ENCODE measurements at regions not wholly inside any gene's neighbourhood (a gene's known extent, or its start where the extent isn't known, plus 50 kb on each side); places are given as distances from the start of the nearest gene placed in this dataset.
"Not testable (repeated sequence)": the region's sequence is repeated elsewhere in the genome, so short reads cannot be mapped to it uniquely, and the experiment has no call there.

DNA sequence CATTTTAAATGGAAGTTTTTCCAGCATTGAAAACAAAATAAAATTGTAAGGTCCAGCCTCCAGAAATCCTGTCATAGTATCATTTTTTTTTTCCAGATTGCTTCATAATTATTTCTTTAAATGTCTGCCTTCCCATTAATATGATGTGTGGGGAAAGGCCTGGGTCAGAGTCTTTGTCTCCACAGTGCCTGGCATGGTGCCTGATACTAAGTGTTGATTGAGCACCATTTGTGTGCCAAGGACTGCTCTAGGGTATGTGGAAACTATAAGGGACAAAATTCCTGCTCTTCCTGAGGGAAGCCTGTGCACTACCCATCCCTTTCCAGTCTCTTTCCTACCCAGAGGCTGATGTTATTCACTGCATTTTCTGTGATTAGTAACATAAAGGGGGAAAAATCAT, 53.1 kb upstream of the BEND4 start:
- DNase-seq, result no peak

DNA sequence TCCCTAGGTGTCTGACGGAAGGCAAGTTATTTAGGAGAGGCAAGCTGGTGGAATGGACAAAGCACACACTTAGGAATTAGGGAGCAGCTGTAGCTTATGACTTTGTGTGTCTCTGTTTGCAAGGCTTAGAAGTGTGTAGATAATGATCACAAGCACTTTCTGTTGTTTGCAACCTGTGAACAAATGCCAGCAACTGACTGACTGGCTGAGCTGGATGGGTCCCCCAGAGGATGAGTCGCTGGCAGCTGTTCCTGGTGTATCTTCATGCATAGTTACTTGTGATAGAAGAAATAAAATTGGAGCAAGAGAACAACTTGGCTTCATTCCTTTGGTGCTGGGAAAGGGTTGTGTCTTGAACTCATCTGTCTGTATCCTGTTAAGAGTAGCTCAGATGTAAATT, 64.2 kb upstream of the BEND4 start:
- no peak for DNase-seq

DNA sequence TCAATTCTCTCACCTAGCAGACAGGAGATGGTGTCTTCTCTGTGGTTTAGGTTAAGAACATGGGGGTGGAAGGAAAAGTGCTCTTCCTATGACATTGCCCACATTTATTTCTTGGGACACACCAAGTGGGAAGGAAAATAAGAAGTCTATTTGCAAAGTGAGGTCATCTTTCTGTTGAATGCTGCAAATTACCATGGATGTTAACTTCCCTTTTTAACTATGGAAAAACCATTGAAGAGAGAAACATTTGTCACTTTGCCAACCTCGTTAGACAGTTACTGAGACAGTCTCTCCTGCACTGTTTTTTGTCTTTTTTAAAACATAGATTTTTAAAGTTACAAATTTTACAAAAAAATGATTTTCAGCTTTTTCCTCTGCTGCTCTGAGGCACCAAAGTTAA, 72.8 kb upstream of the BEND4 start:
- DNase-seq, result no peak

DNA sequence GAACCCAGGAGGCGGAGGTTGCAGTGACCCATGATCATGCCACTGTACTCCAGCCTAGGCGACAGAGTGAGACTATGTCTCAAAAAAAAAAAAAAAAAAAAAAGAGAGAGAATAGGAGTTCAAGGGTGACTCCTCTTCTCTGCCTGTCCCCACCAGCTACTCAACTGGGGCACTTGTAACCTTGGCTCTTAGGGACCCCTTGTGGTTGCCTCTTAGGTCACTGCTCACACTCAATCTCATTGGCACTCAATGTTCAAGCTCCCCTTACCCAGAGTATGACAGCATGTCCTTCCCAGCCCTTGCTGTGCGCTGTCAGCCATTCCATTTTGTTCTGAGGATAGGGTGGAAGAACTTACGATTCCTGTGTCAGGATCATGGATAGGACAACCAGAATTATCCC, 82.4 kb upstream of the BEND4 start:
- DNase-seq, result no peak

DNA sequence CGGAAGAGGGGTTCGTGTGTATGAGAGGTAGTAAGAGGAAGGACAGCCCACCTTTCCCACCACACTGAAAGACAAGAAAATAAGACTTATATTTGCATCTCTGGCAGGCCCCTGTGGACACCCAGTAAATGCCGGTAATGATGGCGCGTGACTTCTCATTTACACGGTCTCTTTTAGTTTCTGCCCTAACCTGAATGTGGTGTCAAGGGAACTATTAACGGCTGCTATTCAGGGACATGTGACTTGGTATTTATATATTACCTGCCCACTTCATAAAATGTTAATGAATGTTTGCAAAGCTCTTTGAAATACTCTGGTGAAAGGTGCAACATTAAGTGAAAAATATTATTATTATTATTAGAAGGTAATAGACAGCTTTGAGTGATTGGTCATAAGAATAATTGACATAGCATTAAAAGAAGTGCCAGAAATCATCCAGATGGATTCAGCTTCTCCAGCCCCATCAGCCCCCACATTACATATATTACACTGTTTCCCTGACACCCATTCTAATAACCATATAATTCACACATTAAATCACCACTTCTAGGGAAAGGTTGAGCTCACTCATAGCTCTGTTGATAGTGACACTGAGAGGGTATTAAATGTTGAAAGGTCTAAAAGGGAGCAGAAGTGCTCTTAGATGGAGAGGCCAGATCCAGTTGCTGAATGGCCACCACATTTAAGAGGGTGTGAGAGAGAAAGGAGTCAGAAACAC, 83.0 kb upstream of the BEND4 start:
- no peak for DNase-seq

DNA sequence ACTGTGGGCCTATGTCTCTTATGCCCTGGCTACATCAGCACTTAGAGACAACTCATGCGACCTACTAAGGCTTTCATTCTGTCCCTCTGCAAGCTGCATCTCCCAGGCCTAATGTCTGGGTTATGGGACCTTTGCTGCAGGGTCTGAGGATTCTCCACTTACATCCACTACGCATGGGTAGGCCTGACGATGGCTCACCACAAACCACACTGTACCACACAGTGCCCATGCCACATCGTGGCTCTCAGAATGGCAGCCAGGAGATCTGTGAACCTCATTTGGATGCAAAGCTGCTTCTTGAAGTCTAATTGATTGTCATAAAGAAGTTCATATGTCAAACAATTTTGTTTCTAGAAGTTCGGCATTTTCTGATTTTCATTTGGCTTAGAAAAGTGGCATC, 84.6 kb upstream of the BEND4 start:
- DNase-seq, result no peak

DNA sequence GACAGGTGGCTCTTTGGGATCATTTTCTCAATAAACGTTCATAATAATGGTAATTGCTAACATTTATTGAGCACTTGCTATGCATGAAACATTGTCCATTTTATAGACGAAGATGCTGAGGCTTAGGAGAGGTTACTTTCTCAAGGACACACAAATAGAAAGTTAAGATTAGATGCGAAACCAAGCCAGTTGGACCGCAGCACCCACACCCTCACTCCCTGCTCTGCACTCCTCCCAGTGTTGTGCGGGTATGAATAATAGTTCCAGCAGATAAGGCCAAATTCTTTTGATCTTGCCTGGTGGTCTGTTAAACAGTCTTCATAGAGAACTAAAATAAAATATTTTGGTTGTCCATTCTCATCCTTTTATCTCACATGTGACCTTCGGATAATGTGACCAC, 85.0 kb upstream of the BEND4 start:
- DNase-seq, result no peak

DNA sequence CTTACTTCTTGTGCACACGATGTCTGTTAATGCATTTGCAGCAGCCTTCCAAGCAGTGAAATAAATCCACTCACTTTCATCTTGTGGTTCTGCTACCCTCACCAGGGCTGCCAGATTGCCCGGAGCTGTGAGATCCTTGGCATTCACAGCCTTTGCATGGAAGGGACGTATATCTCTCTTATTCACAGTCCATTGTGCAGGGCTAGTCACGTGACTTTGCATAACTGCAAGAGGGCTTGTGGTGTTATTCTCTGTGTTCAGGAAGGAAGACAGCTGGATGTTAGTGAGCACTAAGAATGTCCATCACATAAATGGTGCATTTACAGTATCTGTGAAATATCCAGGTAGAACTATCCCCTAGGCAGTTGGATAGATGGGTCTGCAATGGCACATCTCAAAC, 96.5 kb upstream of the BEND4 start:
- DNase-seq, result no peak

DNA sequence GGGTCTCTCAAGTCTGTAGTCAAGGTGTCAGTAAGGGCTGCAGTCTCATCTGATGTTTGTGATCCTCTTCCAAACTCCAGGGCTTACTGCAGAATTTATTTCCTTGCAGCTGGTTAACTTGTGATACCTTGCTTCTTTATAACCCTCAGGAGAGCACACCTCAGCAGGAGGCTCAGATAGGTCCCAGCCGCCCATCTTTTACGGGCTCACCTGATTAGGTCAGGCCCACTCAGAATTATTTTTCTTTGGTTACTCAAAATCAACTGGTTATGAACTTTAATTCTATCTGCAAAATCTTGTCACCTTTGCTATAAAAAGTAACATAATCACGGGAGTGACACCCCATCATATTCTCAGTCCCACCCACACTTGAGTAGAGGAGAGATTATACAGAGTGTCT, 99.9 kb upstream of the BEND4 start:
- no peak for DNase-seq

DNA sequence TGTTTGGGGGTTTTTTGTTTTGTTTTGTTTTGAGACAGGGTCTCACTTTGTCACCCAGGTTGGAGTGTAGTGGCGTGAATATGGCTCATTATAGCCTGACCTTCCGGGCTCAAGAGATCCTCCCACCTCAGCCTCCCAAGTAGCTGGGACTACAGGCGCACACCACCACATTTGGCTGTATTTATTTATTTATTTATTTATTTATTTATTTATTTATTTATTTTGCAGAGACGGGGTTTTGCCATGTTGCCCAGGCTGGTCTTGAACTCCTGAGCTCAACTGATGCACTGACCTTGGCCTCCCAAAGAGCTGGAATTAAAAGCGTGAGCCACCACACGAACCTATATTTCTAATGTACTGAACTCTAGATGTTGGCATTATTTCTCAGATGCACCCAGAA, 105.2 kb upstream of the BEND4 start:
- not testable (repeated sequence) for DNase-seq

DNA sequence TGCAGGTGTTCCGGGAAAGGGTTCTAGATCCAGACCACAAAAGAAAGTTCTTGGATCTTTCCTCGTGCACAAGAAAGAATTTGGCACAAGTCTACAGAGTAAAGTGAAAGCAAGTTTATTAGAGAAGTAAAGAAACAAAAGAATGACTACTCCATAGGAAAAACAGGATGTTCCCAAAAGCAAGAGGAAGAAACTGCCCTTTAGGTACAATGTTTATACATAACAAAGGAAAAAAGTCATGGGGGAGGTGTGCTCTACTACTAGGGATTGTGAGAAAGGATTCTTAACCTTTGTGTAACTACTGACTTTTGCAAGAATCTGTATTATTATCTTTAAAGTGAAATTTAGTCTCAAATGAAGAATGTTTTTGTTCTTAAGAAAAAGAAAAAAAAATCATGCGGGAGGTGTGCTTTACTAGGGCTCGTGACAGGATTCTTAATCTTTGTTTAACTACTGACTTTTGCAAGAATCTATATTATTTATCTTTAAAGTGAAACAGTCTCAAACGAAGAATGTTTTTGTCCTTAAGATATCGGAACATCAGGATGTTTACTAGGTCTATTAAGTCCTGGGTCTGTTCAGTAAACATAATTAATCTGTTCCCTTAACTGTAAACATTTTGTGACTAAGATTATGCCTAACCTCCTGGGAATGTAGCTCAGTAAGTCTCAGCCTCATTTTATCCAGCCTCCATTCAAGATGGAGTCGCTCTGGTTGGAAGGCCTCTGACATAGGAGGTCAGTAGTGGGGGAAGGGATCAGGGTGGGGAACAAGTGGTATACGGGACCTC, 110.4 kb upstream of the BEND4 start:
- no peak for DNase-seq

DNA sequence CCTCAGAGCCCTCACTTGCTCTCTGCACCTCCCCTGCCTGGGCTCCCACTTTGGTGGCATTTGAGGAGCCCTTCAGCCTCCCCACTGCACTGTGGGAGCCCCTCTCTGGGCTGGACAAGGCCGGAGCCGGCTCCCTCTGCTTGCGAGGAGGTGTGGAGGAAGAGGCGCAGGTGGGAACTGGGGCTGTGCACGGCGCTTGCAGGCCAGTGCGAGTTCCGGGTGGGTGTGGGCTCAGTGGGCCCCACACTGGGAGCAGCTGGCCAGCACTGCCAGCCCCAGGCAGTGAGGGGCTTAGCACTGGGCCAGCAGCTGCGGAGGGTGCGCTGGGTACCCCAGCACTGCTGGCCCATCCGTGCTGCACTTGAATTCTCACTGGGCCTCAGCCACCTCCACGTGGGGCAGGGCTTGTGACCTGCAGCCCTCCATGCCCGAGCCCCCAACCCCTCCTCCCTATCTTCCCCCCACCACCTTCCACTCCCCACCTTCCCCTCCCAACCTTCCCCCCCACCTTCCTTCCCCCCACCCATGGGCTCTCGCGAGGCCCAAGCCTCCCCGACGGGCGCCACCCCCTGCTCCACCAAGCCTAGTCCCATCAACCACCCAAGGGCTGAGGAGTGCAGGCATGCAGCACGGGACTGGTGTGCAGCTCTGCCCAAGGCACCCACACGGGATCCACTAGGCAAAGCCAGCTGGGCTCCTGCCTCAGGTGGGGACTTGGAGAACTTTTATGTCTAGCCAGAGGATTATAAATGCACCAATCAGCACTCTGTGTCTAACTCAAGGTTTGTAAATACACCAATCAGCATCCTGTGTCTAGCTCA, 113.5 kb upstream of the BEND4 start:
- DNase-seq, result no peak

DNA sequence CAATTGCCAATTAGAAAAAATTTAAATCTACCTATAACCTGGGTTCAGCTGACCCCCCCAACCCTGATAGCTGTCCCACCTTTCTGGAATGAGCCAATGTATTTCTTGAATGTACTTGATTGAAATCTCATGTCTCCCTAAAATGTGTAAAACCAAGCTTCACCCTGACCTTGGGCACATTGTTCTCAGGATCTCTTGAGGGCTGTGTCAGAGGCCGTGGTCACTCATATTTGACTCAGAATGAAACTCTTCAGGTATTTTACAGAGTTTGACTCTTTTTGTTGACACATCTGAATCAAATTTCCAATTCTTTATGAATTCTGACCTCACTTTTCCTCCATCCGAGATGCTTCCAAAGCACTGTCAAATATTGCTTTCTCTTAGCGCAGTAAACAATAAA, 115.3 kb upstream of the BEND4 start:
- no peak for DNase-seq

DNA sequence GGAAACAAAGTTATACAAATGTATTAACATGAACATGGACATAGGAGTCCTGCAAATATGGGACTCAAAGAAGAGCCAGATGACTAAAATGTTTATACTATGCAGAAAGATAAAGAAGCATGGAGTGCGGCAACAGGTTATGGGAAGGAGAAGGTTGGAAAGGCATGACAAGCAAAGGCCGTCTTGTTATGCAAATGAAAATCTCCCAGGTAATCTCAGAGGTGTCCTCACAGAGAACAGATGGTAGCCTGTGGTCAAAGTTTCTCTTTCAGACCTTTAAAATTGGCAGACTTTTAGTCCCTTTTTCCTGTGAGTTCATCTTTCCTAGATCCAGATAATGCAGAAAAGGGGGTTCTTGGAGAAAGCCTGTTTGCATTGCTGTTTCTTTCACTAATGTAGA, 116.4 kb upstream of the BEND4 start:
- no peak for DNase-seq

DNA sequence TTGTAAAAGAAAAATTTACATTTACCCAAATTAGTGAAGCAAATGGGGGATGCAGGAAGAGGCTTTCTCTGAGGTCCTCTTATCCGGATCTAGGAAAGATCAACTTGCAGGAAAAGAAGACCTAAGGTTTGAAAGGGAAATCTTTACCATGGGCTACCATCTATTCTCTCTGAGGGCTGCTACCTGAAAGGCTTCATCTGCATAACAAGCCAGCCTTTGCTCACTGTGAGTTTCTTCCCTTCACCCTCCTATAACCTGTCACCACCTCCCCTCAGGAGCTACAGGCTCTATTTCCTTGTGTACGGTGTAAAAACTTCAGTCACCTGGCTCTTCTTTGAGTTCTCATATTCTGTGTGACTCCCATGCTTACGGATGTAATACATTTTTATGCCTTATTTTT, 118.6 kb upstream of the BEND4 start:
- no peak for DNase-seq

DNA sequence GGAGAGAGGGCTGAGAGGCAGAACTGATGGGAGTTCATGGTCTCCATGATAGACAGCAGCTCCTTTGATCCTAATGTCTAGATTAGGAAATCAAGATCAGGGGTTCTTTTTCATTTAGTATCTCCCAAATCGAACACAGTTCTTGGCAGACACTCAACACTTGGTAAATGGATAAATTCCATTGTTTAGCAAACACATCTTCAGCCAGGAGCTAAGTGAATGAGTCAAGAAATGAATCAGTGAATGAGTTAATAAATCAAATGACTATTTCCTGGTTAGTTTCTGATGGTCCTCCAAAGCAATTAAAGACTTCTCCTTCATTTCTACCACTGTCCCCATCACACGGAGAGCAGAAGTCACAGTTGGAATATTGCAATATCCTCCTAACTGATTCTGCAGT, 120.0 kb upstream of the SHISA3 start:
- no peak for DNase-seq

DNA sequence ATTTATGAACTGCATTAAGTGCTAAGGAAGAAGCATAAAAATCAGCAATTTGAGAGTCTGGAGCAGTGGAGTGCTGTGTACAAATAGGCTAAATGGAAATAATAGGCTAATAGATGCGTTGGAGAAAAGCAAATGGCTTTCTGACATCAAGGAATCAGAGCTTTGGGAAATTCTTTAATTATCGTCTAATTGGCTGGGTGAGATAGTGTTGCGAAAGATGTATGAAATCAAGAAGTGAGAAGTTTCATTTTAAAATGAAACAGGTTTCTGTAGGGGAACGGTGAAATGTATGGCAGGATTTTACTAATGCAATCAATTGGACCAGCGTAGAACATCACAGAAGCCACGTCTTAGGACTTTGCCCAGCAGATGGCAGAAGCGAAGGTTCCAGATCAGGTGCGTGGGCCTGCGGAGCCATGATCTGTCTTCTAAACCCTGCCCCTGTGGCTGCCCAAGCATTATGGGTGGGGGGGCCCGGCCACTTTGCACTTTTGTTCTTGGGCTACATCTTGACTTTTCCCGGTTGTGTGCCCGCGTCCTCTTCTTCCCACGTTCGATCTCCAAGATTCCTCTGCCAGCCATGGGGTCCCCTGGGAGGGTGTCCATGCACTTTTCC, 118.5 kb upstream of the SHISA3 start:
- no peak for DNase-seq

DNA sequence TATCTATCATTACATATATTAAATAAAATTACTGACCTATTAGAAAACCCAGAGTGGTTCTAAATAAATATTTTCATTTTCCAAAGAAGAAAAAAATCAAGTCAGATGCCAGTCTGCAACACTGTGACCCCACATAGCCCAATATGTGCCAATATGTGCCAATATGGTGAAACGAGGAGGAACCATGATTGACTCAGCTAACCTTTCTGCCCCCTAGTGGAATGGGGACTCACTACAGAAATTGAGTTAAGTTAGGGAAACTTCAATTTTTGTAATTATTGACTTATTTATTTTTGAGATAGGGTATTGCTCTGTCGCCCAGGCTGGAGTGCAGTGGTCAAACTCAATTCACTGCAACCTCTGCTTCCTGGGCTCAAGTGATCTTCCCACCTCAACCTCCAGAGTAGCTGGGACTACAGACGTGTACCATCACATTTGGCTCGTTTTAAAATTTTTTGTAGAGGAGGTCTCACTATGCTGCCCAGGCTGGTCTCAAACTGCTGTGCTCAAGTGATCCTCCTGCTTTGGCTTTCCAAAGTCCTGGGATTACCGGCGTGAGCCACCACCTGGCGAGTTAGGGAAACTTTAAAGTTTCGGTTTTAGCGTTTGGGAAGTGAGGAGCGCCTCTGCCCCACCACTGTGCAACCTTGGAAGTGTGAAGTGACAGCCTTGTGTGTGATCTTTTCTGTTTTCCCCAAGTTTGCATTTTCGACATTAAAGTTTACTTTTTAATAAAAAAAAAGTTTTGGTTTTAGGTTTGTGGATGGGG, 116.8 kb upstream of the SHISA3 start:
- DNase-seq, result no peak

DNA sequence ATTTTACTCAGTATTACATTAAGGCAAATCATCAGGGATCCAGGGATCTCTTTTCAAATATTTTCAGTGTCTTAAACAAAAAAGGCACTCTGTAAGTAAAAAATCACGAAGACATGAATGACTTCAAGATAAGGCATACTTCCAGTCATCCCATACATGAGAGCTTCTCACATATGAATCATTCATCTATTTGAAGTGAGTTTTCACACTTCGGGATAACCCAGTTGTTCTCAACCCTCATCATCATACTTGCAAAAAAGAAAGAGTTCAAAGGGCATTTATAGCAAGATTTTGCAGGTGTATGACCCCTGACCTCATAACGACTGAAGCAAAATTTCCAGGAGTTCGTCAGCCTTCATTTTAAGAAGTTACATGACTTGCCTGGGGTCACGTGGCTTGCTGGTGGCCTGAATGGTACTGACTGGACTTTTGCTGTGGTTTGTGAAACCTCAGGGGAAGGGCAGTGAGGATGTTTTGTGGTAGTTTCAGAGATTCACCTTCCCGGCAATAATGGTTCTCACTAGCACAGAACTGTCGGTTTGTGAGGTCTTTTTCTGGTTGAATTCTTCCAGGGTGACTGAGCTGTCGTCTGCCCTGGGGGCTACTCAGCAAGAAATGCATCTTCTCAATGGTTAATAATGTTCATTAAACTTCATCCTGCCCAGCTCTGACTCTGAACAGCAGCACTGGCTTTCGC, 115.8 kb upstream of the SHISA3 start:
- no peak for DNase-seq

DNA sequence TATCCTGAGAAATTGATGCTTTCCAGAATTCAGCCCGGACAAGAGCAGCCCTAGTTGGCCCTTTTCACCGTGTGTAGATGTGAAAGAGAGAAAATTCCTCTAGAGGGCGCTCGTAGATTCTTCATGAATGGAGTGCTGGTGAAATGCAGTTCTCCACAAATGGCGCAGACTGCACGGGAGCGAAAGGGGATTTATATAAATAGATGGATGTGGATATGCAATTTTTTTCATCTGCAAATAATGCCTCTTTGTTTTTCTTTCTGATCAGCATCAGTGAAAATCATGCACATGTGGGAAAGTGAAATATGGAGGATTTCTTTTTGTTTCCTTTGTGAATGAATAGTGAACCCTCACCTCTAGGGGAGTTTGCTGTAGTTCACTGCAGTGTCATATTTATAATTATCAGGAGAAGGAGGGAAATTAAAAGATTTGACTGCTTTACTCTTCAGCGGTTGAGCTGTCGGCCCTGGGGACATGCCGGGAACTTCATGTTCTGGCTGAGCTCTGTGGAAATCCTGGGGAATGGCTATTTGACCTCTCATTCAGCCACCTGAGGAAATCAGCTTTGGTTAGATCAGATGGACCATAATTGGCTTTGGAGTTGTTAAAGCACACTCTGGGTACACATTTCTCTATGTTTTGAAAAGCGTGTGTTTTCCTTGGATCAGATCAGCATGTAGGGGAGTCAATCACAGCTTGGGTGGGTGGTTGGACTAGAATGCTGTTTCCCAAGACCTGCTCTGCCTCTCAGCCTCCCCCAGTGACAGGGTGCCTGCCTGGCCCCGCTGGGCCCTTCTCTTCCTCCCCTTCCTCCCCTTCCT, 115.0 kb upstream of the SHISA3 start:
- DNase-seq, result peak; percentile 41

DNA sequence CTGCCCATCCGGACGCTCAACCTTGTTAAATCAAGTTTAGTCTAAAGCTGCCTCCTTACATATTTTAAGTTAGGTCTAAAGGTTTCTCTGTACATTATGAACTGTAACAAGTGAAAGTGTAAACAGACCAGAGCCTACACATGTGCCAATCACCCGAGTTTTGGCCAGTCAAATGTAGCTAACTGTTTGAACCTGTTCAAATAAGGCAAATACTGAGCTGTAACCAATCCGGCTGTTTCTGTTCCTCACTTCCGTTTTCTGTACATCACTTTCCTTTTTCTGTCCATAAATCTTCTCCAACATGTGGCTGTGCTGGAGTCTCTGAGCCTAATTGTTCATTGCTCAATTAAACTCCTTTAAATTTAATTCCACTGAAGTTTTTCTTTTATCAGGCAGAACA, 113.3 kb upstream of the SHISA3 start:
- DNase-seq, result no peak

Data from NCI-H187 treated with DMSO at 0.1 percent for 48 hours (cell line).